ENCODE measurements at regions not wholly inside any gene's neighbourhood (a gene's known extent, or its start where the extent isn't known, plus 50 kb on each side); places are given as distances from the start of the nearest gene placed in this dataset.
A peak's percentile ranks its signal among the peaks of the same experiment; 100 is the strongest.
"Not testable (repeated sequence)": the region's sequence is repeated elsewhere in the genome, so short reads cannot be mapped to it uniquely, and the experiment has no call there.

GRCh38 chr3:13248640-13249039, 171.5 kb downstream of the NUP210 start:
- DNase-seq (ENCODE audit: low spot score) = no peak

GRCh38 chr3:13245615-13245978, 172.4 kb upstream of the IQSEC1 start:
- no peak for DNase-seq (ENCODE audit: low spot score)

GRCh38 chr3:13243586-13243985, 170.4 kb upstream of the IQSEC1 start:
- DNase-seq (ENCODE audit: low spot score) = no peak

GRCh38 chr3:13242364-13242737, 169.1 kb upstream of the IQSEC1 start:
- no peak for DNase-seq (ENCODE audit: low spot score)

- no peak for DNase-seq (ENCODE audit: low spot score)
Measured at GRCh38 chr3:13241621-13242363, 168.6 kb upstream of the IQSEC1 start.

- no peak for DNase-seq (ENCODE audit: low spot score)
Measured at GRCh38 chr3:13240928-13241618, 167.8 kb upstream of the IQSEC1 start.

- DNase-seq (ENCODE audit: low spot score) = no peak
Measured at GRCh38 chr3:13239467-13239760, 166.2 kb upstream of the IQSEC1 start.

- no peak for DNase-seq (ENCODE audit: low spot score)
Measured at GRCh38 chr3:13238687-13239466, 165.6 kb upstream of the IQSEC1 start.

GRCh38 chr3:13237776-13238490, 164.7 kb upstream of the IQSEC1 start:
- DNase-seq (ENCODE audit: low spot score) = no peak

- no peak for DNase-seq (ENCODE audit: low spot score)
Measured at GRCh38 chr3:13236557-13237173, 163.4 kb upstream of the IQSEC1 start.

GRCh38 chr3:13235897-13236296, 162.7 kb upstream of the IQSEC1 start:
- peak; percentile 65 for DNase-seq (ENCODE audit: low spot score)

- peak; percentile 77 for DNase-seq (ENCODE audit: low spot score)
Measured at GRCh38 chr3:13235079-13235478, 161.8 kb upstream of the IQSEC1 start.

- DNase-seq (ENCODE audit: low spot score) = peak; percentile 46
Measured at GRCh38 chr3:13234666-13235065, 161.4 kb upstream of the IQSEC1 start.

GRCh38 chr3:13233487-13234485, 160.6 kb upstream of the IQSEC1 start:
- DNase-seq (ENCODE audit: low spot score) = peak; percentile 25

GRCh38 chr3:13231781-13232666, 158.8 kb upstream of the IQSEC1 start:
- DNase-seq (ENCODE audit: low spot score) = no peak

- peak; percentile 43 for DNase-seq (ENCODE audit: low spot score)
Measured at GRCh38 chr3:13229273-13229949, 156.2 kb upstream of the IQSEC1 start.

- no peak for DNase-seq (ENCODE audit: low spot score)
Measured at GRCh38 chr3:13228584-13228983, 155.4 kb upstream of the IQSEC1 start.

- DNase-seq (ENCODE audit: low spot score) = not testable (repeated sequence)
Measured at GRCh38 chr3:13228169-13228568, 154.9 kb upstream of the IQSEC1 start.
